ENCODE measurements at regions not wholly inside any gene's neighbourhood (a gene's known extent, or its start where the extent isn't known, plus 50 kb on each side); places are given as distances from the start of the nearest gene placed in this dataset.

GRCh38 chr1:22281521-22282363, 138.8 kb upstream of the WNT4 start:
- no peak for TF ChIP-seq CTCF (IDR thresholded peaks at IDR 0.05; ENCODE audit: borderline replicate concordance, extremely low read depth, low read length, poor library complexity, severe bottlenecking)
- TF ChIP-seq EZH2 (IDR thresholded peaks at IDR 0.05; ENCODE audit: borderline replicate concordance, low read depth, low read length, severe bottlenecking), result no peak
